Upper lobe of right lung (tissue), 1 donor: ENCODE measurements at regions not wholly inside any gene's neighbourhood (a gene's known extent, or its start where the extent isn't known, plus 50 kb on each side); places are given as distances from the start of the nearest gene placed in this dataset.

Experiments used
- ATAC-seq: fragments of 200-7000 bp; cut with Tn5 transposase; one replicate; pipeline ENCODE4 v1.9.1; 2020; ENCODE audit warnings: mild to moderate bottlenecking, moderate library complexity
- DNase-seq: peaks from one replicate; pipeline ENCODE4 v3.0.0-alpha.2; 2020
- H3K27ac ChIP-seq: fragments of 200-600 bp; one replicate; pipeline ENCODE4 v1.8.0; 2022
- H3K27me3 ChIP-seq: fragments of 200-600 bp; one replicate; pipeline ENCODE4 v1.8.0; 2022; ENCODE audit warnings: mild to moderate bottlenecking
- H3K36me3 ChIP-seq: fragments of 200-600 bp; one replicate; pipeline ENCODE4 v1.8.0; 2022
- H3K4me1 ChIP-seq: fragments of 200-600 bp; one replicate; pipeline ENCODE4 v1.8.0; 2022
- H3K4me3 ChIP-seq: fragments of 200-600 bp; one replicate; pipeline ENCODE4 v1.8.0; 2022; ENCODE audit warnings: mild to moderate bottlenecking
- H3K9me3 ChIP-seq: fragments of 200-600 bp; one replicate; pipeline ENCODE4 v1.8.0; 2022
- intact Hi-C: fragments of 100-400 bp; cut with DNase I; formaldehyde crosslinking; loops from one replicate; pipeline ENCODE4 v1.11.0; 2022
- TF ChIP-seq, protein P1 (sequence below): fragments of 200-600 bp; IDR thresholded peaks from one replicate; pipeline ENCODE4 v1.8.0; 2022; ENCODE audit warnings: antibody characterized with exemption
- donor health status: DM: no; HTN: yes; CAD: no; lungs with severe emphysema.

DNA sequence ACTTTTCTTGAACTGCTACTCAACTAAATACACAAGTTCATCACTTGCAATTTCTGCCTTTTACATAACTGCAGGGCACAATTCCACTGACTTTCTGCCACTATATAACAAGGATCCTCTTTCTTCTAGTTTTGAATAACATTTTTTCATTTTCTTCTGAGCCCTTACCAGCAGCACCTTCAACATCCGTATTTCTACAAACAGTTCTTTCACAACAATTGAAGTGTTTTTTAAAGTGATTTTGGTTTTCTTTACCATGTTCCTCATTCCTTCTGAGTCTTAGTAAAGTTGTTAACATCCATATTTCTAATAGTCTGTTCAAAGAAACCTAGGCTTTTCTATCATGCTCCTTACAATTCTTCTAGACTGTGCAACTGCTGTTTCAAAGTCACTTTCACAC, 127.2 kb upstream of the PITX1 start:
- TF ChIP-seq, protein P1, sequence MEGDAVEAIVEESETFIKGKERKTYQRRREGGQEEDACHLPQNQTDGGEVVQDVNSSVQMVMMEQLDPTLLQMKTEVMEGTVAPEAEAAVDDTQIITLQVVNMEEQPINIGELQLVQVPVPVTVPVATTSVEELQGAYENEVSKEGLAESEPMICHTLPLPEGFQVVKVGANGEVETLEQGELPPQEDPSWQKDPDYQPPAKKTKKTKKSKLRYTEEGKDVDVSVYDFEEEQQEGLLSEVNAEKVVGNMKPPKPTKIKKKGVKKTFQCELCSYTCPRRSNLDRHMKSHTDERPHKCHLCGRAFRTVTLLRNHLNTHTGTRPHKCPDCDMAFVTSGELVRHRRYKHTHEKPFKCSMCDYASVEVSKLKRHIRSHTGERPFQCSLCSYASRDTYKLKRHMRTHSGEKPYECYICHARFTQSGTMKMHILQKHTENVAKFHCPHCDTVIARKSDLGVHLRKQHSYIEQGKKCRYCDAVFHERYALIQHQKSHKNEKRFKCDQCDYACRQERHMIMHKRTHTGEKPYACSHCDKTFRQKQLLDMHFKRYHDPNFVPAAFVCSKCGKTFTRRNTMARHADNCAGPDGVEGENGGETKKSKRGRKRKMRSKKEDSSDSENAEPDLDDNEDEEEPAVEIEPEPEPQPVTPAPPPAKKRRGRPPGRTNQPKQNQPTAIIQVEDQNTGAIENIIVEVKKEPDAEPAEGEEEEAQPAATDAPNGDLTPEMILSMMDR: no peak
- Histone ChIP-seq H3K36me3 (no peaks in the 10 kb centered on the region), H3K4me3 (no peak overlapping the region), H3K9me3 (no peaks in the 10 kb centered on the region), H3K4me1 (no peaks in the 10 kb centered on the region), H3K27ac (no peak overlapping the region), H3K27me3 (no peaks in the 10 kb centered on the region)
- ATAC-seq (no peak), DNase-seq (no peak)
- intact Hi-C loops: no loop called here

DNA sequence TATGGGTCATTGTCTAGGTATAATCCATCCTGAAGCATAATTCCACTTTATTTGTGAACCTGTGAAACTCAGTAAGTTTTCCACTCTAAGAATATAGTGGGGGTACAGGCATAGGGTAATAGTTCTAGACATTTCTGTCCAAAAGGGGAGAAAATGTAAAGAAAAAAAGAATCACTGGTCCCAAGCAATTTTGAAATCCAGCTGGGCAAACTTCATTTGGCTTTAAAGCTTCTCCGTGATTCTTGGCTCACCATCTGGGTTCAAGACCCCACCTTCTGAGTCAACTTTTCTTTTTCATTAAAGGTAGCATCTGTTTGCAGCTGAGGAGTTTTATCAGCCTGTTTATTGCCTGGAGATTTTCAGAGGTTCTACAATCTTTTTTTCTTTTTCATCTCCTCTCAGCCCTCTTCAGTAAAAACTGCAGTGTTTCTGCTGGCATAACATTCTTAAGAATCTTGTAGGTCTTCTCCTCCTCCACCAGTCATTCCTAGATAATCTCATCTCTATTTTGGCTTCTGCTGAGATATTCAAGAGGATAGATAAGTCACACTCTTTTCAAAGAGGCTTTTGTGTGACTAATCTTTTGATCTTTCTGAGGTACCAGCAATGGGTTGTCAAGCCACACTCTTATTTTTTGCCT, 126.1 kb upstream of the PITX1 start:
- intact Hi-C loops: no loop called here
- Histone ChIP-seq H3K4me3 (no peak overlapping the region), H3K9me3 (no peaks in the 10 kb centered on the region), H3K27me3 (no peaks in the 10 kb centered on the region), H3K27ac (no peak overlapping the region), H3K36me3 (no peaks in the 10 kb centered on the region), H3K4me1 (no peaks in the 10 kb centered on the region)
- TF ChIP-seq, protein P1: no peak
- no peak for ATAC-seq
- DNase-seq: no peak

DNA sequence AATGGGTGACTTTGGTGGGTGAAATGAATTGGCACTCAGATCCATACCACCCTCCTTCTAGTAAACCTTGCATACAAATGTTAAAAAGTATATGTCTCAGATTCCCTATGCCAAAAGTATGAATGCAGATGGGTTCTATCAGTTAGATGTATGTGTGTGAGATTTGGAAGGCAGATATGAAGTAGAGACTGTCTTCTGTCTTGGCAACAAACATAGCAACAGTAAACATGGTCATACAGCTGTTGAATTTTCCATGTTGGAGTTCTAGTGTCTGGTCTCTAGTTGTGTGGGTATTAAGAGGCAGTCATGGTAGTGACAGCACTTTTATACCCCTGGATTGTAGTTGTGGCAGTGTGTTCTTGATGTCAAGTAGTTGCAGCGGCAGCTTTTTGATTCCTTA, 125.6 kb upstream of the PITX1 start:
- Histone ChIP-seq H3K4me3 (no peak overlapping the region), H3K9me3 (no peaks in the 10 kb centered on the region), H3K36me3 (no peaks in the 10 kb centered on the region), H3K27ac (no peak overlapping the region), H3K27me3 (no peaks in the 10 kb centered on the region), H3K4me1 (no peaks in the 10 kb centered on the region)
- ATAC-seq (no peak), DNase-seq (no peak)
- TF ChIP-seq, protein P1: no peak
- intact Hi-C loops: no loop called here

DNA sequence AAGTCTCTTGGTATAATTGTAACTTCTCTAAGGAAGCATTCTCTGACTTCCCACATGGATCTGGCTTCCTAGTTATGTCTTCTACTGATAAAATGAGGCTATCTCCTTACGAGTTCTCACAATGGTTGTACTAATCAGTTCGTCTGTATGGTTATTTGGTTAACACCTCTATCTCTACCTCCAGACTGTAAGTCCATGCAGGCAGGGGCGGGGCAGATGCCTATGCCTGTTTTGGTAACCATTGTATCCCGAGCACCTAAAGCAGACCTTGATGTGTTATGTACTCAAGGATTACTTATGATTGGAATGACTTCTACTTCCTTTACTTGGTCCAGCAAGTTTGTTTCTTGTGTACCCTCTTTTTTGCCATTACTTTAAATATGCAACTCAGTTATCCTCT, 125.0 kb upstream of the PITX1 start:
- intact Hi-C loops: no loop called here
- Histone ChIP-seq H3K4me3 (no peak overlapping the region), H3K9me3 (no peaks in the 10 kb centered on the region), H3K27me3 (no peaks in the 10 kb centered on the region), H3K27ac (no peak overlapping the region), H3K4me1 (no peaks in the 10 kb centered on the region), H3K36me3 (no peaks in the 10 kb centered on the region)
- TF ChIP-seq, protein P1: no peak
- DNase-seq (no peak), ATAC-seq (no peak)

DNA sequence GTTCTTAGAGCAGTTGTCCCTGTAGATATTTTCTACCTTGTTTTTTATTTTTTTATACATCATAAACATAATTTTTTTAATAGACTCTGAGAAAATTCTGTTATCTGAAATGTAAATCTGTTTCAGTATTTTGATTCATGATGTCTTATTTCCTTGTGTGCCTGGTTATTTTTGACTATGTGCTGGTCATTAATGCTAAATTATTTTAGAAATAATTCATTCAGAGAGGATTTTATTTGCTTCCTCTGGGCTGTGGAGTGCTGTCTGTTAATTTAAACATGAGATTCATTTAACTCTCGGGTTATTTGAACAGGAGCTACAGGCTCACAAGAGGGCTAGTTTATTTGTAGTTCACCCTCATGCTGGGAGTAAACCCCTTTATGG, 124.3 kb upstream of the PITX1 start:
- Histone ChIP-seq H3K27ac (no peak overlapping the region), H3K36me3 (no peaks in the 10 kb centered on the region), H3K9me3 (no peaks in the 10 kb centered on the region), H3K4me3 (no peak overlapping the region), H3K27me3 (no peaks in the 10 kb centered on the region), H3K4me1 (no peaks in the 10 kb centered on the region)
- ATAC-seq: no peak
- intact Hi-C loops: no loop called here
- TF ChIP-seq, protein P1: no peak
- no peak for DNase-seq
